SKM-1 (cell line): ENCODE measurements at regions not wholly inside any gene's neighbourhood (a gene's known extent, or its start where the extent isn't known, plus 50 kb on each side); places are given as distances from the start of the nearest gene placed in this dataset.

Source experiments
- DNase-seq: peaks from one replicate; lab custom pipeline; 2025; ENCODE audit not compliant: unreplicated experiment; lab: John Stamatoyannopoulos, UW

DNA sequence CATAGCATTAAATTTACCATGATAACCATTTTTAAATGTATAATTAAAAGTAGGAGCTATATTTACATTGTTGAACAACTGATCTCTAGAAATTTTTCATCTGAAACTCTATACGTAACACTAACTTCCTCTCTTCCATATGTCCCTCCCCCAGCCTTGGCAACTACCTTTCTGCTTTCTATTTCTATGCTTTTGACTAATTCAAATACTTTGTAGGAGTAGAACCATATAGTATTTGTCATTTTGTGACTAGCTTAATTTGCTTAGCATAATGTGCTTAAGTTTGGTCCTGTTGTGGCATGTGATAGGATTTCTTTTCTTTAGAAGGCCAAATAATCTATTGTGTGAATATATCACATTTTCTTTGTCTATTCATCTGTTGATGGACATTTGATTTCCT is 225.3 kb upstream of the POT1 start:
- DNase-seq = no peak

DNA sequence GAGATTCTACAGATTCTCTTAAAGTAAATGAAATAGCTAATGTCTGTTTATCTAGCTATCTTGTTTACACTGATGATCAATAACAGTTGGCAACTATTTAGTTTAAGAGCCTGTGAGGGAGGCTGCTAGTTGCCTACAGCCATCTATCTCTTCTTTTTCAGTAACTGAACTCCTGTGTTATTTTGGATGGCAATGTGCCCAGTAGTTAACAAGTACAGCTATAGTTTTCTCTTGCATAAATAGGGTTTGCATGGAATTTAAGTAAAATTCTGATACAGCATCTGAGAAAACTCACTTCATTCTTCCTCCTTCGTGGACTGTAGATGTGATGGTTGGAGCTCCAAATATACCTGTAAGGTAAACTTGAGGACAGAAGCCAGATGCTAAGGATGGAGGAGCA is 219.5 kb upstream of the POT1 start:
- DNase-seq = no peak

DNA sequence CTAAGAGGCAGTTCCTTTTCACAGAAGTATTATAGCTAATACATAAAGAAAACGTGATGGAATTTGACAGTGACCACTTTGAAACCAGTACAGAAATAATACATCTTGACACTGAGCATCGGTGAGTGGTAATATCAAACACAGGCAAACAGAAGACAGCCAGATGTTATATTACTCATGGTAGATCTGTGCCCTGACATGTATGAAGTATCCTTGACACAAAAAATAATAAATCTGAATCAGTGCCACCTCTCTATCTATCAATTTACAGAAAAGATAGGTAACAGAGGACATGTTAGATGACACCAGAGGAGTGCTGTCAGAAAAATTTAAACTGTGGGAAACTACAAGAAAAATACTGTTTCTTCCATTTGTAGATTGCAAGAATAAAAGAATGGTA is 217.4 kb upstream of the POT1 start:
- DNase-seq = no peak

DNA sequence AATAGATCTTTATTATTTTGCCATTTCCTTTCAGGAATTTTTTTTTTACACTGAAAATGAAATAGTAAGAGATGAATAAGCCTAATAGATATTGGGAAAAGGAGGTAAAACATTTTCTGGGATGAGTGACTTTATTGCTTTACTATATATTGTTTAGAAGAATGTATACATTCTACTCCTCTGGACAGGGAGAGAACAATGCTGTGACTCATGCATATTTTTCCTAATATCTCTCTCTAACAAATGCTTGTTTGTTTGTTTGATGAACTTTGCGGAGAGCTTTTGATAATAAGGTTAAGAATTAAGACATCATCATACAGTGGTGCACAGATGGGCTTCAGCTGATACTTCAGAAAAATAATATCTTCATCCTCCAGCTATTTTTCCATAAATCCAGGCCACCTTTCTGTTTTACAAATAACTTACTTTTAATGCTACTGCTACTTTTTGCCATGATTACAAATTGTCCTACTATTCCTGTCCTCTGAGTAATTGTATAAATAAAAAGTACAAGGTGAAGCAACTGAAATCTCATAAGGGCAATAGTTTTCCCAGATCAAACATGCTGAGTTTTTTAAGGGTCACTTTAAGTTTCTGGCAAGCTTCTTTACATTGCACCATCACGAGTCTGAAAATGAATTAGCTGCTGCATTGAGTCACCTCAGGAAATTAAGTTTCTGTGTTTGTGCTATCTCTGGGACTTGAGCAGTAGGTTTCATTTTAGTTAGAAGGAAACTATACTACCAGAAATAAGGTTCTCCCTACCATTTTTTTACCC is 207.3 kb upstream of the POT1 start:
- DNase-seq = no peak

DNA sequence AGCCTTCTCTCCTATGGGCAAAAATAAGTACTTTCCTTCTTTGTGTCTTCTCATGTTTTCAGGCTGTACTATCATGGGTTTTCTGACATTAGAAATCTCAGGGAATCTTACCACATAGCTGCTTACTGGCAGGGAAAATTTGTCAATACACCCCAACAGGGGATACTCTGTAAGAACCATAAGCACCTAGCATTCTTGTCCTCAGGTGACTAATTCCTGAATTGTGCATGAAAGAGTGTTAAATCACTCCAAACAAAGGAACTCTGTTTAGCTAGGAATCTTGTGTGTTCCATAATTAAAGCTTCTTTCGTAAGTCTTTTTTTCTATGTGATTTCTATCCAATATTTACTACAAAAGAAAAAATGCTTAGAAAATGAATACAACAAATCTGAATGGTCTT is 206.7 kb upstream of the POT1 start:
- DNase-seq = no peak

DNA sequence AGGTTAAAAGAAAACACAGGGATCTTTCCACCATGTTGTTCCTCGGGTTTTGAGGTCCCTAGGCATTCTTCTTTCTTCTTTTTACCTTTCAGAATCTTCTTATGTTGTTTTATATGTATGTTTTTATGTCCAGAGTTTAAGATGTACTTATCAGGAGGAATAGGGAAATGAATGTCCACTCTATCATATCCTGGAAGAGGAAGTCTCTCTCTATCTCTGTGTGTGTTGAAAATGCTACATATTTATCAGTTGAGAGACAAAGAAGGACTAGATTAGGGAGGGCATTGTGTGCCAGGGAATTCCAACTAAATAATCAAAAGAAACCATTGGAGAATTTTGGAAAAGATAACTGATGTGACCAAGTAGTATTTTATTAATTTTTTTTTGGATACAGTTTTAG is 200.5 kb upstream of the POT1 start:
- no peak for DNase-seq

DNA sequence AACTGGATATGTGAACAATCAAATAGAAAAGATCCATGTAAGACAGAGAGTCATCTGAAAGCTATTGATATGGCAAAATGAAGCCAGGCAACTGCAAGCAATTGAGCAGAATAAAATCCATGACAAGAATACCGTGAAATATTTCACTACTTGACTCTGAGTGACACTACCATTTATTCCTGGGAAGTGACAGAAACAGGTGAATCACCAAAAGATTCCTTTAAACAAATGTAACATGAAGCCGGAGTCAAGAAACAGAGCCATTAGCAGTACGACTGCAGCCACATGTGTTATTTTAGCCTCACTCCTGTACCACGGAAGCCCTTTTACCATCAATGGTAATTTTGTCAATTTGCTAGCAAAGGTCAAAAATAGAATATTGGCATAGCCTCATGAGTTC is 197.7 kb upstream of the POT1 start:
- DNase-seq = no peak

DNA sequence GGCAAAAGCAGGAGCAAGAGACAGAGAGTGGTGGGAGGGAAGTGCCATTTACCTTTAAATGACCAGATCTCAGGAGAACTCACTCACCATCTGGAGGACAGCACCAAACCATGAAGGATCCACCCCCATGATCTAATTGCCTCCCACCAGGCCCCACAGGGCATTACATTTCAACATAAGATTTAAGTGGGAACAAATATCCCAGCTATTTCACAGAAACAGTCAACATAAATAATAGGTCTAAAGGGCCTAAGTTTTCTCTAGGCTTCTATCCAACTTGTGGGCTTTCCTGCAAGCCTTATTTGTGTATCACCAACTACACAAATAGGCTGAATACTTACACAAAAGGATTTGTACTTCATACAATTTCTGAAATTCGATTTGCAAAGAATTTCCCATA is 196.8 kb upstream of the POT1 start:
- no peak for DNase-seq

DNA sequence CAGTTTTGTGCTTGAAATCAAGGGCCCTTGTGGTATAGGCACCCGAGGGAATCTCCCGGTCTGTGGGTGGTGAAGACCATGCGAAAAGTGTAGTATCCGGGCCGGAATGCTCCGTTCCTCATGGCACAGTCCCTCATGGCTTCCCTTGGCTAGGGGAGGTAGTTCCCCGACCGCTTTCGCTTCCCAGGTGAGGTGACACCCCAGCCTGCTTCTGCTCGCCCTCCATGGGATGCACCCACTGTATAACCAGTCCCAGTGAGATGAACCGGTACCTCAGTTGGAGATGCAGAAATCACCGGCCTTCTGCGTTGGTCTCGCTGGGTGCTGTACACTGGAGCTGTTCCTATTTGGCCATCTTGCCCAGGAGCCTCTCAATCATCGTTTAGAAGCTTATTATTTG is 195.7 kb upstream of the POT1 start:
- no peak for DNase-seq

DNA sequence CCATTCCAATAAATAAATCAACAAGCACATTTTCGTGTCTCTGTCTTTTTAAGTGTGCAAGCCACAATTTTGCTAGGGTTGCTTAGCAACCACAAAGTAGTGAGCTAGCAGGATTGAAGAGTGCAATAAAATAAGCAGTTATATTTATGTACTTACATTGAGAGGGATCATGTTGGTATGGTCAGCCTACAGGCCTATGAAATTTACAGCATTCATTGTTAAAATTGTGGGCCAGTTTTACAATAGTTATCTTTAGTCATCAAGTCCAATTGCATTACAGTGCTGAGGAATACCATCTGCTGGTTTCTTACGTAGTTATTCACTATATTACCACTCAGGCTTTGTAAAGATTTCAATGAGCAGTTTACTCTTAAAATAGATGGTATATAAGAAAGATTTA is 192.5 kb upstream of the POT1 start:
- DNase-seq = no peak

DNA sequence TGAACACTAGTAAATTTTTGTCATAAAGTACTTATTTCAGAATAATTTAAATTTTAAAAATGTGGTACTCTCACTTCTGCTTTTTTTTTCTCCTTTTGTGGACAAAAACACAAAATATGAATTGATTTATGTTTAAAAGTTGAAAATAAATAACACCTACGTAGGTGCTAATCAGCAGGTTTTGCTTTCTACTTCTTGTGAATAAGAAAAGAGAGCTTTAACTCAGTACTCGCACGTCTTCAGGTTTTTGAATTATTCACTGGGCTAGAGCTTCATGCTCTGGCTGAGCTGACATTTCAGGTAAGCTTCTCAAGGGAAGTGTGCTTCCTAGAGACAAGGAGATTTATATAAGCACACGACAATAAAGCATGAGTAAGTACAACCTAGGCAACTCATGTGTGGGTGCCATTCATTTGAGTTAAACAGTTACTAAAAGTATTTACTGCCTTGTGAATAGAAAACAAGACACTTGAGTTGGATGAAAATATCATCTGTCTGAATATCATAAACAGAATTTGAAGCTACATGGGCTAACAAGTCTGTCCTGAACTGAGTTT is 190.0 kb upstream of the POT1 start:
- DNase-seq = no peak

DNA sequence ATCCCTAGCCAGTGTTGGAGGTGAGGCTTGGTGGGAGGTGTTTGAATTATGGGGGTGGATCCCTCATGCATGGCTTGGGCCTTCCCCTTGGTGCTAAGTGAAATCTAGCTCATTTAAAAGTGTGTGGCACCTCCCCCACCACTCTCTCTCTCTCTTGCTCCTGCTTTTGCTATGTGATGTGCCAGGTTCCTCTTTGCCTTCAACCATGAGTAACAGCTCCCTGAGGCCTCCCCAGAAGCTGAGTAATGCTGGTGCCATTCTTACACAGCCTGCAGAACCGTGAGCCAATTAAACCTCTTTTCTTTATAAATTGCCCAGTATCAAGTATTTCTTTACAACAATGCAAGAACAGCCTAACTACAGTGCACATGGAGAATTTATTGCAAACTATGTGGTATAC is 188.8 kb upstream of the POT1 start:
- no peak for DNase-seq

DNA sequence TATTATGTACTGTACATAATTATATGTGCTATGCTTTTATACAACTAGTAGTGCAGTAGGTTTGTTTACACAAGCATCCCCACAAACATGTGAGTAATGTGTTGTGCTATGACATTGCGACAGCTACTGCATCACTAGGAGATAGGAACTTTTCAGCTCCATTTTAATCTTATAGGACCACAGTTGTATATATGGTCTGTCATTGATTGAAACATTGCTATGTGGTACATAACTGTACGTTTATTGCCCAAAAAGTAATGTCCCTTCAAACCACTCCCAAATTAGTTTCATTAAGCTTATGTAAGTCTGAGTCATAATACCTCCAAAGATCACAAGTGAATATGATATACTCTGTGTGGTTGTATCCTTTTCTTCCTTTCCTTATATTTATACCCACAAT is 183.2 kb upstream of the POT1 start:
- no peak for DNase-seq

DNA sequence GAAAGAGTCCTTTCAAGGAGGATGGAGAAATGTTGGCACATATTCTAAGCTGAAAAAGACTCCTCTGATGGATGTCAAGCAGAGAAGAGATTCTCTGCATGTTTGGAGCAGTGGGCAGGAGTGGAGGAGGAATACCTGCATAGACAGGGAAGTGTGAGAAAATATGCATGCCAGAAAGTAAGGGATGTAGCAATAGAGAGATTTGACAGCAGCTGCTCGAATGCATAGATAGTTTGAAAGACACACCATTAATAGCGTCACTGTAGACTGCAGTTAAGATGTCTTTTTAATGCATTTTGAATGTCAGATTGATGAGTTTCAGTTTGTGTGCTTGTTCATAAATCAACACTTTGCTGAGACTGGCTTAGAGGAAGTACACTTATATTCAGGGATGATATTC is 169.9 kb upstream of the POT1 start:
- DNase-seq = no peak

DNA sequence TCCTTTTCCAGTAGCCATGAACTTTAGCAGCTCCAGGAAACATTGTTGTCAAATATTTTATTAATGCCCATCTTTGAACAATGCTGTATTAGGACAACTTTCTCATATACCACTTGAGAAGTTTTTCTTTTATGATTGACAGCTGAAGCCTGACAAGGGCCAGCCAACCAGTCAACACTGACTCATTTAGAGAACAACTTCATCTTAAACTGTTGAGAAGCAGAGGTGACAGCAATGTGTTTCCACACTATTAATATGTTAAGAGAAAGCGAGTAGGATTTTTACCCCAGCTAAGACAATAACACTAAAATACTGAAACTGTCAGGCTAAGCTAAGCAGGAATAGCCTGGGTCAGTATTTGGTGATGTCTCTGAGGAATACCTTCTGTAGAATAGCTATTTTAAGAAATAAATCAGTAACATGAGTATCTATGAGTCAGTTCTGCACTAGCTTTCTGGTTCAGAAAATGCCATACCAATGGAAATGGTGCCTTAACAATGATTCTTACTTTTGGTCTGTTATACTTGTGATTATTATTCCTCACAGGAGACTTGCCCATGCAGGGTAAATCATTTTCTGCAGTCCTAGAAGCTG is 168.8 kb upstream of the POT1 start:
- no peak for DNase-seq

DNA sequence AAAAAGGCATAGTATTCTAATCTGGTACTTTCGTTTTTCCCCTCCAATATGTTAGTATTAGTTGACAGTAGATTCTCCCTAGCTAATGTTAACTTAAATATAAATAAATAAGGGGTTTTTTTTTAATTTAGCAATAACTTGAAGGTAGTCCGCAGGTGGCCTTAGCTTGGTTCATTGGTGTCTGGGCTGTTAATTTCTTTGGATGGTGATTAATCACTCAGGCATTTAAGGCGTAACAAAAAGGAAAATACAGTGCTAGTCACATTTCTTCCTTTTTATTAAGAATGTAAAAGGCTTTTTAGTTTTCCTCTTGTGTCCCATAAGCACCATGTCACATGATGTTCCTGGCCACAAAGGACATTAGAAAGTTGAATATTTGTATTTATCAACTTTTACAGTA is 161.0 kb upstream of the POT1 start:
- DNase-seq = no peak

DNA sequence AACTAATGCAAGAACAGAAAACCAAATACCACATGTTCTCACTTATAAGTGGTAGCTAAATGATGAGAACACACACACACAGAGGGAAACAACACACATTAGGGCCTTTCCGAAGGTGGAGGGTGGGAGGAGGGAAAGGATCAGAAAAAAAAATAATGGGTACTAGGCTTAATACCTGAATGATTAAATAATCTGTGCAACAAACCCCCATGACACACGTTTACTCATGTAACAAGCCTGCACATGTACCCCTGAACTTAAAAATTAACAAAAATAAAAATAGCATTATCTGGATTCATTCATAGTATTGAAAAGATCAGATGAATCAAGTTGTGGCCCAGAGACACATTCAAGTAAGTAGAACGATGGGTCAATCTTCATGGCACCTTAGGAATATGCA is 159.5 kb upstream of the POT1 start:
- no peak for DNase-seq

DNA sequence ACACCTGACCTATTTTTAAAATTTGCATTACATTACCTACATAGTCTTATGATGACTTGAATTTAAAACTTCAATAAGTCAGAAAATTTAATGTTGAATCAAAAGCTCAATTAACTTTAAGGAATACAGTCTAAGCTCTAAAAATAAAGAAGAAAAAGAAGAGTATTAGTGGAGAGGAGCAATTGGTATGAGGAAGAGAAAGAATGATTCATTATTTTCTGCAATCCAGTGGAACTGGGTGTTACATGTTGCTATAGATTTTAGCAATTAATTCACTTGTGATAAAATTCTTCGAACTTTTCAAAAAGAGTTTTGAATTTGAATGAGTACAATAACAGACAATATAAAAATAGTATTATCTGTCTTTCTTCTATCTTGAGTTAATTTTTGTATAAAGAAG is 158.9 kb upstream of the POT1 start:
- no peak for DNase-seq

DNA sequence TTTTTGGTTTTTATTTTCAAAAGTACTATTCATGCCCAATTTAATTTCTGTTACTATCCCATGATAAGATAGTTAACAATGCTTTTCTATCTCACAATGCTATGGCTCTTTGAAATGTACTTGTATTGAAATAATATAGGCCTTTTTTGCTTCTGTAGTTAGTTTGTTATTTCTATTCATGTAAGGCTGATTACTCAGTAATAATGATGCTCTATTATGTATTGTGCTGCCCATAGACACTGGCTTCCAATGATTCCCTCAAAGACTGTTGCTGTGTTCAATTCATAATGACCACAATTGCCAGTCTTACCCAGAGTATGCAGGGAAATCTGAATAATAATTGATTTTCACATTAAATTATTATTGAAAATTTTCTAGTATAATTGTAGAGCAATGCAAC is 155.5 kb upstream of the POT1 start:
- DNase-seq = no peak

DNA sequence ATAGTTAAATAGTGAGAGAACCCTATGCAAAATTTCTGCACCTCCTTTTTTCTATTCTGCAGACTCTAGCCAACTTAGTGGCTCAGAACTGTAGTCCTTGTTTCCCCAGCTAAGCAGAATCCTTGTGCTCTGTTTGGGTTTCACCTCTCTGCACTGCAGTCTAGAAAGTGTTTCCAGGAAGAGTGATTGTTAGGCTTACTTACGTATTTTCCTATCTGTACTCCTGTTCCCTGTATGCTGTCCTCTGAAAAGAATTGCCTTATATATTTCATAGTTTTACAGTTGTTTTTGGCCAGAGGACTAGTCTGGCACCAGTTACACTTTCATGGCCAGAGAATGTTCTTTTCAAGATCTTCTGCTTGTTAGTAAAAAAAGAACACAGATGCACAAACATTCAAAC is 154.6 kb upstream of the POT1 start:
- no peak for DNase-seq

DNA sequence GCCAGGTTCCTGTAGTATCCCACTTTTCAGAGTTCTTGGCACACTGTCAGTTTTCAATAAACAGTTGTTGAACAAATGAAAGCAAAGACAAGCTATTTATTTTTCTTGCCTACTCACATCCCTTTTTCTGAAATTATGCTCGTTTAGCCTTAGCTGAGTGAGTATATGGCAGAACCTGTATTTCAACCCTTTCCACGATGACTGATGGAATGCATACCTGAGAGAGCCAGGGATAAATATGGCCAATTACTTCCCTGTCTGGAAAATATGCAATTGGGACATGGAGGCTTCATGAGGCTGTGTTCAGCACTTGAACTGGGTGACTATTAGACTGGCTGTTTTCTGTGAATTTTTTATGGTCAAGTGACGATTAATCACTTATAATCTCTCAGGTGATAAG is 144.5 kb upstream of the POT1 start:
- DNase-seq = no peak

DNA sequence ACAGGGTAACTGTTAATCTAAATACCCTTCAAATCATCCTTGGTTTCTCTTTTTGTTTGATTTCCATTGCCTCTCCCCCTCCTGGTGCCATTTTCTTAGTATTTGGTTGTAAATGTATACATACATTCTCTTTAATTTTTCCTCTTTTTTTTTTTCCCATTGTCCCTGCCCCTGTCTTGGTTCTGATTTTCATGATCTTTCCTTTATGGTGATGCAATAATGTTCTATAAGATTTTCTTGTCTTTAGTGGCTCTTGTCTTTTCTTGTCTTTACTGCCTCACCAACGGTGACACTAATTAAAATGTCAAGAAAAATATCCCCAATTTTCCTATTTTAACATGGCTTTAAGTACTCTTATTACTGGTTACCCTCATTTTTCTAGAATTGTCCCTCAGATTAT is 135.9 kb upstream of the POT1 start:
- DNase-seq = no peak

DNA sequence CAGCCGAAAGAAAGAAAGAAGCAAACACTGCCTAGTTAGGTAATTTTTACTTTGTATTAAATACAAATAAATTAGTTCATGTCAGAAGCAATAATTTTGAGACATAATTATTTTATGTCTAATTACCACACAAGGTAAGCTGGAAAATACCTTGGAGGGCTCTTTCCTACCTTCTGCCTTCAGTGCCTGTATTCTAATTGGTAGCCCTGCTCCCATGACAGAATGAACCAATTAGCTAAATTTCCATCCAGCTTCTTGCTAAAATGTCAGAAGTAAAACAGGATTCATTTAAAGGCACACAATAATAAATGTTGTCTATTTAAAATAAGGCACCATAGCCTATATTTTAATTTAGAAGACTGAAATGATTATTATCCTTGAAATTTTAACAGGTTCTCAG is 135.4 kb upstream of the POT1 start:
- DNase-seq = no peak
